Astrocyte (in vitro differentiated cells and primary cell): ENCODE measurements at regions not wholly inside any gene's neighbourhood (a gene's known extent, or its start where the extent isn't known, plus 50 kb on each side); places are given as distances from the start of the nearest gene placed in this dataset.

Experiments used
- DNase-seq: peaks from one replicate; pipeline ENCODE4 v3.0.0-alpha.2; 2010; ENCODE audit warnings: low read depth
- FAIRE-seq: peaks from 2 replicates; lab custom pipeline; 2011; peaks lifted over from hg19 to GRCh38; lab: Jason Lieb, UNC
- H2AFZ ChIP-seq: 2 replicates; pipeline ENCODE4 v1.6.0; 2012; ENCODE audit warnings: low read depth, low read length, inconsistent platforms
- H3K27ac ChIP-seq: 2 replicates; pipeline ENCODE4 v1.5.1; 2011; ENCODE audit warnings: low read depth, low read length, inconsistent platforms
- H3K27me3 ChIP-seq: 2 replicates; pipeline ENCODE4 v1.6.0; 2011; ENCODE audit warnings: low read length, inconsistent platforms; ENCODE audit not compliant: insufficient read depth
- H3K36me3 ChIP-seq: 2 replicates; pipeline ENCODE4 v1.5.1; 2011; ENCODE audit warnings: low read length, inconsistent platforms; ENCODE audit not compliant: insufficient read depth
- H3K4me1 ChIP-seq: 2 replicates; pipeline ENCODE4 v1.5.1; 2011; ENCODE audit warnings: low read length, inconsistent platforms; ENCODE audit not compliant: insufficient read depth
- H3K4me2 ChIP-seq: 2 replicates; pipeline ENCODE4 v1.6.0; 2012; ENCODE audit warnings: low read length, inconsistent platforms
- H3K4me3 ChIP-seq: 2 replicates; pipeline ENCODE4 v1.5.1; 2011; ENCODE audit warnings: low read depth, mild to moderate bottlenecking, low read length, inconsistent platforms; ENCODE audit not compliant: insufficient read depth
- H3K79me2 ChIP-seq: 2 replicates; pipeline ENCODE4 v1.6.0; 2012; ENCODE audit warnings: mild to moderate bottlenecking, low read length, inconsistent platforms; ENCODE audit not compliant: insufficient read depth
- H3K9ac ChIP-seq: 2 replicates; pipeline ENCODE4 v1.6.0; 2012; ENCODE audit warnings: mild to moderate bottlenecking, low read length, inconsistent platforms
- H3K9me3 ChIP-seq: 2 replicates; pipeline ENCODE4 v1.5.1; 2012; ENCODE audit warnings: low read depth, mild to moderate bottlenecking, low read length, inconsistent platforms; ENCODE audit not compliant: insufficient read depth
- H4K20me1 ChIP-seq: 2 replicates; pipeline ENCODE4 v1.6.0; 2012; ENCODE audit warnings: low read length, inconsistent platforms; ENCODE audit not compliant: insufficient read depth
- H3K27ac Mint-ChIP-seq: one replicate; pipeline ENCODE4 v1.8.0; 2021; ENCODE audit warnings: mild to moderate bottlenecking, mixed read lengths; ENCODE audit not compliant: unreplicated experiment
- H3K27me3 Mint-ChIP-seq: one replicate; pipeline ENCODE4 v1.8.0; 2021; ENCODE audit warnings: low read depth, mixed read lengths; ENCODE audit not compliant: unreplicated experiment
- H3K36me3 Mint-ChIP-seq: one replicate; pipeline ENCODE4 v1.8.0; 2021; ENCODE audit warnings: low read depth, mixed read lengths; ENCODE audit not compliant: unreplicated experiment
- H3K4me1 Mint-ChIP-seq: one replicate; pipeline ENCODE4 v1.8.0; 2021; ENCODE audit warnings: low read depth, mixed read lengths; ENCODE audit not compliant: unreplicated experiment
- H3K4me3 Mint-ChIP-seq: one replicate; pipeline ENCODE4 v1.8.0; 2021; ENCODE audit warnings: mild to moderate bottlenecking, moderate library complexity, mixed read lengths; ENCODE audit not compliant: unreplicated experiment
- H3K9me3 Mint-ChIP-seq: one replicate; pipeline ENCODE4 v1.8.0; 2021; ENCODE audit warnings: mild to moderate bottlenecking, mixed read lengths; ENCODE audit not compliant: unreplicated experiment
- CTCF ChIP-seq: IDR thresholded peaks from 2 replicates; pipeline ENCODE4 v1.5.1; 2011; ENCODE audit warnings: low read depth, mild to moderate bottlenecking, inconsistent platforms, low read length, moderate library complexity; ENCODE audit not compliant: insufficient read depth
- EZH2 ChIP-seq: IDR thresholded peaks from 2 replicates; pipeline ENCODE4 v1.6.1; 2012; ENCODE audit warnings: mild to moderate bottlenecking, low read length, inconsistent platforms; ENCODE audit not compliant: insufficient read depth

- DNase-seq: no peak
- Histone ChIP-seq H3K9ac (no peak overlapping the region), H2AFZ (no peak overlapping the region), H3K4me1 (no peaks in the 10 kb centered on the region), H4K20me1 (no peaks in the 10 kb centered on the region), H3K9me3 (no peaks in the 10 kb centered on the region), H3K79me2 (no peaks in the 10 kb centered on the region), H3K36me3 (no peaks in the 10 kb centered on the region), H3K27ac (no peak overlapping the region), H3K4me3 (no peak overlapping the region), H3K27me3 (peaks cover 5% of the 10 kb centered on the region), H3K4me2 (no peak overlapping the region)
- no peak for TF ChIP-seq EZH2
- no peak for TF ChIP-seq CTCF
- Mint-ChIP-seq H3K4me3 (no peak overlapping the region), H3K27me3 (peaks cover 23% of the 10 kb centered on the region), H3K4me1 (no peaks in the 10 kb centered on the region), H3K27ac (no peak overlapping the region), H3K36me3 (no peaks in the 10 kb centered on the region), H3K9me3 (peaks cover 1% of the 10 kb centered on the region)
- no peak for FAIRE-seq
Measured at GRCh38 chr7:27427416-27427815, 184.8 kb downstream of the EVX1 start.

- Mint-ChIP-seq H3K27me3 (peaks cover 19% of the 10 kb centered on the region), H3K36me3 (no peaks in the 10 kb centered on the region), H3K9me3 (peaks cover under 1% of the 10 kb centered on the region), H3K27ac (no peak overlapping the region), H3K4me1 (no peaks in the 10 kb centered on the region), H3K4me3 (no peak overlapping the region)
- H3K27me3 ChIP-seq: peaks cover 5% of the 10 kb centered on the region
- FAIRE-seq: no peak
- H3K36me3 ChIP-seq: no peaks in the 10 kb centered on the region
- DNase-seq: no peak
- H2AFZ ChIP-seq: no peak overlapping the region
- no peak overlapping the region for H3K9ac ChIP-seq
- no peak overlapping the region for H3K27ac ChIP-seq
- no peaks in the 10 kb centered on the region for H3K4me1 ChIP-seq
- no peaks in the 10 kb centered on the region for H3K79me2 ChIP-seq
- no peaks in the 10 kb centered on the region for H3K9me3 ChIP-seq
- no peak overlapping the region for H3K4me2 ChIP-seq
- H3K4me3 ChIP-seq: no peak overlapping the region
- no peaks in the 10 kb centered on the region for H4K20me1 ChIP-seq
- TF ChIP-seq EZH2 (no peak), CTCF (no peak)
Measured at GRCh38 chr7:27430105-27430504, 187.5 kb downstream of the EVX1 start.

DNA sequence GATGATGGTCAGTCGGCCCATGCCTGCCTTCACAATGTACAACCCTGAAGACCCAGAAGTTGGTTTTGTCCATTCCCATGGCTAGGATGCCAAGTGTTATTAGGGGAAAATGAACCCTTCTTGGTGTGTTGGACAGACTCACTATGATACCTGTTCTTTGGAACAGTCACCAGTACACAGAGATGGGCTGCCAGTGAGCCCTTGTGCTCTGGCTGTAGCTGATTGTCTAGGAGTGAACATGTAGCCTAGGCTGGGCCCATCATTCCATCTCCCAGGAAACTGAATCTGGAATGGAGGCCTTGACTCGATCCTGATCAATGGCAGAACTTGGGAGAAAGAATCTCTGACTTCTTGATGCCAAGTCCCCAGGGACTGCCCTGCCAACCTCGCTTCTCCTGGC lies 188.9 kb downstream of the EVX1 start:
- no peak for FAIRE-seq
- Histone ChIP-seq H3K4me1 (no peaks in the 10 kb centered on the region), H3K27ac (no peak overlapping the region), H4K20me1 (no peaks in the 10 kb centered on the region), H3K36me3 (no peaks in the 10 kb centered on the region), H3K79me2 (no peaks in the 10 kb centered on the region), H3K9me3 (no peaks in the 10 kb centered on the region), H3K4me3 (no peak overlapping the region), H3K27me3 (peaks cover 2% of the 10 kb centered on the region), H3K9ac (no peak overlapping the region), H2AFZ (no peak overlapping the region), H3K4me2 (no peak overlapping the region)
- H3K27ac Mint-ChIP-seq: no peak overlapping the region
- no peaks in the 10 kb centered on the region for H3K36me3 Mint-ChIP-seq
- peaks cover 21% of the 10 kb centered on the region for H3K27me3 Mint-ChIP-seq
- no peak for DNase-seq
- TF ChIP-seq CTCF: no peak
- TF ChIP-seq EZH2: no peak
- H3K4me1 Mint-ChIP-seq: no peaks in the 10 kb centered on the region
- no peaks in the 10 kb centered on the region for H3K9me3 Mint-ChIP-seq
- H3K4me3 Mint-ChIP-seq: no peak overlapping the region
